ENCODE measurements at regions not wholly inside any gene's neighbourhood (a gene's known extent, or its start where the extent isn't known, plus 50 kb on each side); places are given as distances from the start of the nearest gene placed in this dataset.

DNA sequence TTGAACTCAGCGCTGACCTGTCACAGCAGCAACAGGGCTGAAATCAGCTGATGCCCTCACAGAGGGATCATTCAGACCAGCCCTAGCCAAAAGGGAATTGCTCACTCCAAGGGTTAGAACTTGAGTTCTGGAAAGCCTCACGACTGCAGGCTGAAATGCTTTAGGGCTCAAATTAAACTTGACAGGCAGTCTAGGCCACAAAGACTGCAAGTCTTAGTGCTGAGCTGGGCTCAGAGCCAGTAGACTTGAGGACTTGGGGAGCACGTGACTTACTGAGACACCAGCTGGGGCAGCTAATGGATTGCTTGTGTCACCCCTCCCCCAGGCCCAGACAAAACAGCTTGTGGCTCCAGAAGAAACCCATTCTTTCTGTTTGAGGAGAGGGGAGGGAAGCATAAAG, 119.0 kb upstream of the SLC6A14 start:
- TF ChIP-seq, protein P1, sequence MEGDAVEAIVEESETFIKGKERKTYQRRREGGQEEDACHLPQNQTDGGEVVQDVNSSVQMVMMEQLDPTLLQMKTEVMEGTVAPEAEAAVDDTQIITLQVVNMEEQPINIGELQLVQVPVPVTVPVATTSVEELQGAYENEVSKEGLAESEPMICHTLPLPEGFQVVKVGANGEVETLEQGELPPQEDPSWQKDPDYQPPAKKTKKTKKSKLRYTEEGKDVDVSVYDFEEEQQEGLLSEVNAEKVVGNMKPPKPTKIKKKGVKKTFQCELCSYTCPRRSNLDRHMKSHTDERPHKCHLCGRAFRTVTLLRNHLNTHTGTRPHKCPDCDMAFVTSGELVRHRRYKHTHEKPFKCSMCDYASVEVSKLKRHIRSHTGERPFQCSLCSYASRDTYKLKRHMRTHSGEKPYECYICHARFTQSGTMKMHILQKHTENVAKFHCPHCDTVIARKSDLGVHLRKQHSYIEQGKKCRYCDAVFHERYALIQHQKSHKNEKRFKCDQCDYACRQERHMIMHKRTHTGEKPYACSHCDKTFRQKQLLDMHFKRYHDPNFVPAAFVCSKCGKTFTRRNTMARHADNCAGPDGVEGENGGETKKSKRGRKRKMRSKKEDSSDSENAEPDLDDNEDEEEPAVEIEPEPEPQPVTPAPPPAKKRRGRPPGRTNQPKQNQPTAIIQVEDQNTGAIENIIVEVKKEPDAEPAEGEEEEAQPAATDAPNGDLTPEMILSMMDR (IDR thresholded peaks at IDR 0.05): no peak
- TF ChIP-seq POLR2A (IDR thresholded peaks at IDR 0.05): no peak
- TF ChIP-seq EP300 (IDR thresholded peaks at IDR 0.05): no peak

Data from tibial nerve (tissue), 4 donors.